Activated naive CD8-positive, alpha-beta T cell treated with anti-CD3 and anti-CD28 coated beads, Interleukin-2, amount 10 ng/mL, durations not matched to agents 7 days and 5 days (primary cell): ENCODE measurements at regions not wholly inside any gene's neighbourhood (a gene's known extent, or its start where the extent isn't known, plus 50 kb on each side); places are given as distances from the start of the nearest gene placed in this dataset.

Experiments used
- ATAC-seq: fragments of 150-1000 bp; cut with Tn5 transposase; one replicate; pipeline ENCODE4 v1.10.0; 2021; ENCODE audit warnings: low read depth, moderate library complexity
- POLR2A ChIA-PET: fragments of 350-600 bp; sonication (Branson Sonifier 250); formaldehyde crosslinking; loops from one replicate; lab custom pipeline; 2021; ENCODE audit warnings: antibody characterized with exemption; lab: Charles Lee
- DNase-seq: peaks from one replicate; pipeline ENCODE4 v3.0.0; 2021
- H3K27ac Mint-ChIP-seq: one replicate; pipeline ENCODE4 v1.8.0; 2022; ENCODE audit warnings: mild to moderate bottlenecking, mixed read lengths
- H3K27me3 Mint-ChIP-seq: one replicate; pipeline ENCODE4 v1.8.0; 2022; ENCODE audit warnings: mild to moderate bottlenecking, moderate library complexity, mixed read lengths
- H3K36me3 Mint-ChIP-seq: one replicate; pipeline ENCODE4 v1.8.0; 2021; ENCODE audit warnings: mild to moderate bottlenecking, mixed read lengths
- H3K4me1 Mint-ChIP-seq: one replicate; pipeline ENCODE4 v1.8.0; 2021; ENCODE audit warnings: mixed read lengths
- H3K4me3 Mint-ChIP-seq: one replicate; pipeline ENCODE4 v1.8.0; 2022; ENCODE audit warnings: mild to moderate bottlenecking, moderate library complexity, mixed read lengths
- H3K9me3 Mint-ChIP-seq: one replicate; pipeline ENCODE4 v1.8.0; 2021; ENCODE audit warnings: mixed read lengths

GRCh38 chr2:221771297-221771696 lies 199.2 kb upstream of the EPHA4 start:
- ATAC-seq, result no peak
- no peak for DNase-seq
- no peaks in the 10 kb centered on the region for H3K36me3 Mint-ChIP-seq

GRCh38 chr2:221767106-221768012 lies 195.3 kb upstream of the EPHA4 start:
- POLR2A ChIA-PET, result no interaction called here

More at GRCh38 chr2:221771297-221771696, 199.2 kb upstream of the EPHA4 start:
- Mint-ChIP-seq H3K4me3 (no peak overlapping the region), H3K27me3 (no peaks in the 10 kb centered on the region), H3K9me3 (no peaks in the 10 kb centered on the region), H3K4me1 (no peaks in the 10 kb centered on the region), H3K27ac (no peak overlapping the region)
- POLR2A ChIA-PET, result no interaction called here

GRCh38 chr2:221762496-221762895 lies 190.4 kb upstream of the EPHA4 start:
- Mint-ChIP-seq H3K9me3 (peaks cover 2% of the 10 kb centered on the region), H3K27ac (no peak overlapping the region), H3K36me3 (no peaks in the 10 kb centered on the region), H3K27me3 (no peaks in the 10 kb centered on the region), H3K4me1 (no peaks in the 10 kb centered on the region), H3K4me3 (no peak overlapping the region)
- no peak for ATAC-seq
- POLR2A ChIA-PET, result no interaction called here
- DNase-seq, result no peak

More at GRCh38 chr2:221767106-221768012, 195.3 kb upstream of the EPHA4 start:
- DNase-seq (no peak), ATAC-seq (no peak)
- H3K27me3 Mint-ChIP-seq, result no peaks in the 10 kb centered on the region
- H3K9me3 Mint-ChIP-seq, result no peaks in the 10 kb centered on the region
- no peak overlapping the region for H3K27ac Mint-ChIP-seq
- no peaks in the 10 kb centered on the region for H3K36me3 Mint-ChIP-seq
- H3K4me1 Mint-ChIP-seq, result no peaks in the 10 kb centered on the region
- H3K4me3 Mint-ChIP-seq, result no peak overlapping the region

GRCh38 chr2:221761260-221761659 lies 189.2 kb upstream of the EPHA4 start:
- H3K4me3 Mint-ChIP-seq, result no peak overlapping the region
- peaks cover 2% of the 10 kb centered on the region for H3K9me3 Mint-ChIP-seq
- H3K27me3 Mint-ChIP-seq, result no peaks in the 10 kb centered on the region
- no peak for ATAC-seq
- no peak overlapping the region for H3K27ac Mint-ChIP-seq
- POLR2A ChIA-PET, result no interaction called here
- H3K4me1 Mint-ChIP-seq, result no peaks in the 10 kb centered on the region
- DNase-seq, result no peak
- H3K36me3 Mint-ChIP-seq, result no peaks in the 10 kb centered on the region

- Mint-ChIP-seq H3K4me1 (no peaks in the 10 kb centered on the region), H3K4me3 (no peak overlapping the region), H3K36me3 (no peaks in the 10 kb centered on the region), H3K9me3 (peaks cover 4% of the 10 kb centered on the region), H3K27ac (no peak overlapping the region), H3K27me3 (no peaks in the 10 kb centered on the region)
- DNase-seq, result no peak
- ATAC-seq, result no peak
- POLR2A ChIA-PET, result no interaction called here
Observed at GRCh38 chr2:221758076-221758475, 186.0 kb upstream of the EPHA4 start.

- Mint-ChIP-seq H3K36me3 (no peaks in the 10 kb centered on the region), H3K27ac (no peak overlapping the region), H3K4me1 (no peaks in the 10 kb centered on the region)
Observed at GRCh38 chr2:221753401-221753800, 181.3 kb upstream of the EPHA4 start.

GRCh38 chr2:221752781-221753180 lies 180.7 kb upstream of the EPHA4 start:
- Mint-ChIP-seq H3K27ac (no peak overlapping the region), H3K9me3 (peaks cover 7% of the 10 kb centered on the region), H3K27me3 (no peaks in the 10 kb centered on the region), H3K4me3 (no peak overlapping the region), H3K36me3 (no peaks in the 10 kb centered on the region), H3K4me1 (no peaks in the 10 kb centered on the region)
- DNase-seq (no peak), ATAC-seq (no peak)
- POLR2A ChIA-PET, result no interaction called here

More at GRCh38 chr2:221753401-221753800, 181.3 kb upstream of the EPHA4 start:
- ATAC-seq (no peak), DNase-seq (no peak)
- Mint-ChIP-seq H3K27me3 (no peaks in the 10 kb centered on the region), H3K4me3 (no peak overlapping the region), H3K9me3 (peaks cover 7% of the 10 kb centered on the region)
- POLR2A ChIA-PET, result no interaction called here

- POLR2A ChIA-PET, result no interaction called here
- Mint-ChIP-seq H3K36me3 (no peaks in the 10 kb centered on the region), H3K4me1 (no peaks in the 10 kb centered on the region), H3K9me3 (peaks cover 7% of the 10 kb centered on the region), H3K27ac (no peak overlapping the region), H3K4me3 (no peak overlapping the region), H3K27me3 (no peaks in the 10 kb centered on the region)
- DNase-seq (no peak), ATAC-seq (no peak)
Observed at GRCh38 chr2:221750316-221750715, 178.2 kb upstream of the EPHA4 start.

GRCh38 chr2:221747289-221747972 lies 175.3 kb upstream of the EPHA4 start:
- no peaks in the 10 kb centered on the region for H3K27me3 Mint-ChIP-seq
- DNase-seq (no peak), ATAC-seq (no peak)
- peaks cover 5% of the 10 kb centered on the region for H3K9me3 Mint-ChIP-seq
- H3K27ac Mint-ChIP-seq, result no peak overlapping the region
- no peaks in the 10 kb centered on the region for H3K36me3 Mint-ChIP-seq
- H3K4me3 Mint-ChIP-seq, result no peak overlapping the region
- H3K4me1 Mint-ChIP-seq, result no peaks in the 10 kb centered on the region
- POLR2A ChIA-PET, result no interaction called here

- DNase-seq, result no peak
- H3K36me3 Mint-ChIP-seq, result no peaks in the 10 kb centered on the region
- POLR2A ChIA-PET, result no interaction called here
- H3K9me3 Mint-ChIP-seq, result peaks cover 3% of the 10 kb centered on the region
- no peak for ATAC-seq
- no peaks in the 10 kb centered on the region for H3K4me1 Mint-ChIP-seq
- H3K4me3 Mint-ChIP-seq, result no peak overlapping the region
- no peak overlapping the region for H3K27ac Mint-ChIP-seq
- H3K27me3 Mint-ChIP-seq, result no peaks in the 10 kb centered on the region
Observed at GRCh38 chr2:221741496-221742211, 169.6 kb upstream of the EPHA4 start.

- Mint-ChIP-seq H3K27me3 (no peaks in the 10 kb centered on the region), H3K27ac (no peak overlapping the region), H3K36me3 (no peaks in the 10 kb centered on the region), H3K4me3 (no peak overlapping the region), H3K9me3 (peaks cover 1% of the 10 kb centered on the region), H3K4me1 (no peaks in the 10 kb centered on the region)
- DNase-seq, result no peak
- no peak for ATAC-seq
- POLR2A ChIA-PET, result no interaction called here
Observed at GRCh38 chr2:221731432-221732145, 159.5 kb upstream of the EPHA4 start.

- DNase-seq (no peak), ATAC-seq (peak; percentile 26)
- Mint-ChIP-seq H3K4me3 (no peak overlapping the region), H3K36me3 (no peaks in the 10 kb centered on the region), H3K27ac (no peak overlapping the region), H3K4me1 (no peaks in the 10 kb centered on the region), H3K27me3 (no peaks in the 10 kb centered on the region), H3K9me3 (peaks cover 5% of the 10 kb centered on the region)
- POLR2A ChIA-PET, result no interaction called here
Observed at GRCh38 chr2:221726894-221727513, 154.9 kb upstream of the EPHA4 start.
